PC-3 (cell line): ENCODE measurements at regions not wholly inside any gene's neighbourhood (a gene's known extent, or its start where the extent isn't known, plus 50 kb on each side); places are given as distances from the start of the nearest gene placed in this dataset.

ENCODE experiments used
- ATAC-seq: fragments of 200-7000 bp; cut with Tn5 transposase; 2 replicates; pipeline ENCODE4 v1.9.1; 2020; ENCODE audit warnings: mild to moderate bottlenecking, moderate library complexity
- BruUV-seq: library from RNA; stranded (reverse); fragments of 400-500 nt; replicated peaks from 2 replicates; lab custom pipeline; 2021; lab: Mats Ljungman, UMichigan
- CTCF ChIA-PET: fragments of 300-600 bp; sonication (Branson Sonifier 250); formaldehyde crosslinking; loops from one replicate; lab custom pipeline; 2022; ENCODE audit warnings: antibody characterized with exemption; lab: Charles Lee
- POLR2A ChIA-PET: fragments of 300-600 bp; sonication (Branson Sonifier 250); formaldehyde crosslinking; loops from one replicate; lab custom pipeline; 2022; ENCODE audit warnings: antibody characterized with exemption; ENCODE audit not compliant: unreplicated experiment; lab: Charles Lee
- DNase-seq: peaks from one replicate; pipeline ENCODE4 v3.0.0-alpha.2; 2015
- H2AFZ ChIP-seq: fragments of 300-600 bp; sonication (generic); 2 replicates; pipeline ENCODE4 v1.6.0; 2016; ENCODE audit warnings: antibody characterized with exemption, low read length
- H3F3A ChIP-seq: fragments of 300-600 bp; sonication (generic); one replicate; pipeline ENCODE4 v1.6.0; 2017; ENCODE audit warnings: antibody characterized with exemption, low read length, control low read depth, mild to moderate bottlenecking; ENCODE audit not compliant: unreplicated experiment
- H3K27ac ChIP-seq: fragments of 300-600 bp; sonication (generic); 2 replicates; pipeline ENCODE4 v1.5.1; 2016; ENCODE audit warnings: mild to moderate bottlenecking, low read length
- H3K27me3 ChIP-seq: fragments of 300-600 bp; sonication (generic); 2 replicates; pipeline ENCODE4 v1.6.1; 2016; ENCODE audit warnings: low read length, mixed read lengths
- H3K36me3 ChIP-seq: fragments of 300-600 bp; sonication (generic); 2 replicates; pipeline ENCODE4 v1.6.1; 2016; ENCODE audit warnings: low read depth, mixed run types, low read length, mixed read lengths
- H3K4me1 ChIP-seq: fragments of 300-600 bp; sonication (generic); 2 replicates; pipeline ENCODE4 v1.5.1; 2016; ENCODE audit warnings: low read length; ENCODE audit not compliant: insufficient read depth
- H3K4me2 ChIP-seq: fragments of 300-600 bp; sonication (generic); 2 replicates; pipeline ENCODE4 v1.6.0; 2016; ENCODE audit warnings: low read length
- H3K4me3 ChIP-seq: fragments of 300-600 bp; sonication (generic); 2 replicates; pipeline ENCODE4 v1.5.1; 2016; ENCODE audit warnings: mild to moderate bottlenecking, low read length, mixed read lengths
- H3K79me2 ChIP-seq: fragments of 300-600 bp; sonication (generic); 2 replicates; pipeline ENCODE4 v1.6.1; 2017; ENCODE audit warnings: low read length, mixed read lengths
- H3K9ac ChIP-seq: fragments of 300-600 bp; sonication (generic); 2 replicates; pipeline ENCODE4 v1.6.0; 2016; ENCODE audit warnings: mild to moderate bottlenecking, low read length
- H3K9me2 ChIP-seq: fragments of 300-600 bp; sonication (generic); replicated peaks from 2 replicates; pipeline ENCODE4 v1.6.1; 2016; ENCODE audit warnings: mixed run types, low read length, mixed read lengths
- H3K9me3 ChIP-seq: fragments of 300-600 bp; sonication (generic); 2 replicates; pipeline ENCODE4 v1.6.1; 2016; ENCODE audit warnings: low read length, mixed read lengths
- H4K20me1 ChIP-seq: fragments of 300-600 bp; sonication (generic); 2 replicates; pipeline ENCODE4 v1.6.1; 2016; ENCODE audit warnings: low read length, mixed read lengths
- CTCF ChIP-seq: fragments of 300-600 bp; sonication (generic); conservative IDR thresholded peaks from 2 replicates; pipeline ENCODE4 v1.5.1; 2017; ENCODE audit warnings: antibody characterized with exemption, low read depth, mild to moderate bottlenecking, low read length
- EZH2 ChIP-seq: fragments of 300-600 bp; sonication (generic); IDR thresholded peaks from one replicate; pipeline ENCODE4 v1.6.1; 2017; ENCODE audit warnings: antibody characterized with exemption, mild to moderate bottlenecking, low read length; ENCODE audit not compliant: unreplicated experiment
- EZH2phosphoT487 ChIP-seq: fragments of 300-600 bp; sonication (generic); IDR thresholded peaks from 2 replicates; pipeline ENCODE4 v1.6.1; 2018; ENCODE audit warnings: mild to moderate bottlenecking, antibody characterized with exemption, low read length, borderline replicate concordance
- intact Hi-C: fragments of 100-400 bp; cut with micrococcal nuclease; formaldehyde crosslinking; loops from 2 replicates; pipeline ENCODE4 v1.9.0; 2023

GRCh38 chr17:33908363-33909064 is 346.6 kb upstream of the CCL2 start:
- Histone ChIP-seq H3K4me2 (no peak overlapping the region), H3F3A (no peaks in the 10 kb centered on the region), H3K27ac (no peak overlapping the region), H3K4me1 (no peaks in the 10 kb centered on the region), H3K9ac (no peak overlapping the region), H3K79me2 (no peaks in the 10 kb centered on the region), H3K4me3 (no peak overlapping the region), H3K9me3 (no peaks in the 10 kb centered on the region), H3K36me3 (no peaks in the 10 kb centered on the region), H3K27me3 (no peaks in the 10 kb centered on the region), H4K20me1 (no peaks in the 10 kb centered on the region), H3K9me2 (no peaks in the 10 kb centered on the region), H2AFZ (no peak overlapping the region)
- ATAC-seq (no peak), DNase-seq (no peak)
- intact Hi-C loops: no loop called here
- TF ChIP-seq EZH2phosphoT487 (no peak), CTCF (no peak), EZH2 (no peak)
- CTCF ChIA-PET: no interaction called here
- POLR2A ChIA-PET: no interaction called here
- no TSS peak for BruUV-seq

- Histone ChIP-seq H3K4me3 (no peak overlapping the region), H3K36me3 (no peaks in the 10 kb centered on the region), H3K4me2 (no peak overlapping the region), H3F3A (no peaks in the 10 kb centered on the region), H4K20me1 (no peaks in the 10 kb centered on the region), H3K27ac (no peak overlapping the region), H3K79me2 (no peaks in the 10 kb centered on the region), H3K4me1 (no peaks in the 10 kb centered on the region), H3K9me3 (no peaks in the 10 kb centered on the region), H2AFZ (no peak overlapping the region), H3K9me2 (no peaks in the 10 kb centered on the region), H3K27me3 (no peaks in the 10 kb centered on the region), H3K9ac (no peak overlapping the region)
- ATAC-seq (no peak), DNase-seq (no peak)
- ChIA-PET POLR2A (no interaction called here), CTCF (no interaction called here)
- TF ChIP-seq CTCF: no peak
- TF ChIP-seq EZH2phosphoT487: no peak
- no peak for TF ChIP-seq EZH2
- intact Hi-C loops: no loop called here
- BruUV-seq: no TSS peak
These were observed 344.8 kb upstream of the CCL2 start for GRCh38 chr17:33910200-33910857.

- Histone ChIP-seq H3K9ac (no peak overlapping the region), H3K9me2 (no peaks in the 10 kb centered on the region), H3K4me2 (no peak overlapping the region), H3K27ac (no peak overlapping the region), H3K36me3 (no peaks in the 10 kb centered on the region), H3K79me2 (no peaks in the 10 kb centered on the region), H3K9me3 (no peaks in the 10 kb centered on the region), H3F3A (no peaks in the 10 kb centered on the region), H4K20me1 (no peaks in the 10 kb centered on the region), H3K4me3 (no peak overlapping the region), H2AFZ (no peak overlapping the region), H3K27me3 (no peaks in the 10 kb centered on the region), H3K4me1 (no peaks in the 10 kb centered on the region)
- no peak for ATAC-seq
- DNase-seq: no peak
- intact Hi-C loops: no loop called here
- POLR2A ChIA-PET: no interaction called here
- BruUV-seq: no TSS peak
- CTCF ChIA-PET: no interaction called here
- TF ChIP-seq EZH2phosphoT487 (no peak), CTCF (no peak), EZH2 (no peak)
These were observed 341.0 kb upstream of the CCL2 start for GRCh38 chr17:33914125-33914524.
